NCI-H2107 treated with DMSO at 0.1 percent for 48 hours (cell line): ENCODE measurements at regions not wholly inside any gene's neighbourhood (a gene's known extent, or its start where the extent isn't known, plus 50 kb on each side); places are given as distances from the start of the nearest gene placed in this dataset.

Experiments used
- DNase-seq: peaks from one replicate; lab custom pipeline; 2025; ENCODE audit not compliant: unreplicated experiment; lab: John Stamatoyannopoulos, UW

DNA sequence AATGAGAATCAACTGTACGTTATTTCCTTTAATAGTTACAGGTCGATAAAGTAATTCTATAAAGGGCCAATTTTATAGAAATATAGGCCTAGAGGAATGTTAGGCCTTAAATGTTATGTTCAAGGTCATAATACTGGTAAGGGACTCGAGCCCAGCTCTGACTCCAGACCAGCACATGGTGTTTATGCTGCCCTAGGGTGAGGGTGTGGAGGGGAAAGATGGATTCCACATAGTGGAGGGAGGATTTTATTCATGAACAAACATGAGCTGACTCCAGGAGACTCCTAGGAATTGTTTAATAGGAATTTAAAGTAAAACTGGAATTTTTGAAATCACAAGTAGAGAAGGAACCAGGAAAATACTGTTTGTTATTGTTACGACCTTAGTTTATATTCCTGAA is 139.9 kb downstream of the LACC1 start:
- DNase-seq: no peak

DNA sequence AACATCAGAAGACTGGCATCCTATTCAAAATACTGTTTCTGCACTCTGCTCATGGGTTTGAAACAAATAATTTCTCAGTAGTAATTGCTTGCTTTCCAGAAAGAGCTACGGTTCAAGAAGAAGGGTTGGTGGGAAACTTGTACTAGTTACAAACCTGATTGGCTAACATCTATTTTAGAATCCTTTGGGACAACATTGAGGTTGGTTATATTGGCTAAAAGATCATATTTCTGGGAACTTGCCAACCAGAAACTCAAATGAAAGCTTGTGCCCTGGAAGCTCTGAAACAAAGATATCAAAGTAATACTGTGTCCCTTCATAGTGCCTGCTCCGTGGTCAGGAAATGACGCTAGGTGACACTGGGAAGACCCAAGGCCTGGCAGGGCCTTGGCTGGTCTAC is 141.7 kb downstream of the LACC1 start:
- DNase-seq: peak; percentile 83

GRCh38 chr13:44022196-44022595 is 142.5 kb downstream of the LACC1 start:
- no peak for DNase-seq

DNA sequence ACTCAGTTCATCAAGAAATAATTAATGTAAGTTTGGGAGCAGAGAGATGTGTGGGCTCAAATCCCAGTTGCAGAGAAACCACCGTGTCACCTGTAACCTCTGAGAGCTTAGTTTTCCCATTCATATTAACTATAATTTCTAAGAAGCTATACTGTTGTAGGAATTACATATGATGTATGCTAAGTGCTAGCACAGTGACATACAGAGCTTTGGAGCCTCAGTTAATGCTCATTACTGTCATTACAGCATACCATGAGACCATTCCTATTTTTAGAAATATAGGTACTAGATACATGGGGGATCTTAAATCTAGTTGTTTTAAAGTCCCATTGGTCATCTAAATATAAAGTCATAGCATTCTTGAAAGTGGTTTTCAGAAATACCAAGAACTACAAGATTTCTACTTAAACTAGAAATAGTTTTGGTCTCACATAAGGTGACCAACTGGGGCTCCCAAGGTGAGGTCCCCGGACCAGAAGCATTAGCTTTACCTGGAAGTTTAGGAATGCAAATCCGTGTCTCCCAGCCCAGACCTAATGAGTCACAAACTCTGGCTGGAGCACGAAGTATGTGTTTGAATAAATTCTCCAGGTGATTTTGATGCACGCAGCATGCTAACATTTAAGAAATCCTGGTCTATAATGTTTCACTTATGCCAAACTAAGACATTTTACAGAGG is 144.6 kb downstream of the LACC1 start:
- no peak for DNase-seq

DNA sequence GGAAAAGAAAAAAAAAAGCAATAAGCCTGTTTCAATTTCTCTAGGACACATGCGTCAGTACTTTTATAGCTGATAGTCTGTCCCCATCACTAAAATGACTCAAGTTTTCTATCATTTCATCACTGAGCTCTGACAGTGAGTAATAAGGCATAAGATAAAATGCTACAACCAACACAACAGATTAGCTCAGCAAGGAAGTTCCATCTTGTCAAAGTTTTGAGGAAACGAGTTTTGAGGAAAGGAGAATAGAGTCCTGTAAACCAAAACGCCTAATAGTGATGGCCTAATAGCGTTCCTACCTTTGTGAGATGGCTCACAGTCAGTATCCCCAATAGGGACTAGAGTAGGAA is 145.1 kb downstream of the LACC1 start:
- no peak for DNase-seq

DNA sequence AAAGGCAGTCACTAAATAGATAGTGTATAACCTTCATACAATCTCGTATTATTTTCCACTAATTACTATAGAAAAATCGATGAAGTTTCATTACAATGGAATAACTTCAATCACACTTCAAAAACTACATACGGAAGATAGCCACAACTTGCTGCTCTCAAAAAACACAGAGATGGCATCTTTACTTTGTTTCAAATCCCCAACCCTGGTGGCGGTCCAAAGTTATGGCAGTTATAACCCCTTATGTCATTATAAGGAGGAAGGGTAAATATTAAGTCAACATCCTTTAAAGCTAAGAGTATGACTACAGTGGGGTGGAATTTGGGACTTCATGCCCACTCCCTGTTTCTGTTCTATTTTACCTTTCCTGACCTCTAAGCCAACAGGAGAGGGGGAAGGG is 146.5 kb downstream of the LACC1 start:
- no peak for DNase-seq

GRCh38 chr13:44028734-44029133 is 149.0 kb downstream of the LACC1 start:
- no peak for DNase-seq

GRCh38 chr13:44030615-44031014 is 150.9 kb downstream of the LACC1 start:
- DNase-seq: no peak

- no peak for DNase-seq
Measured at GRCh38 chr13:44031555-44031954, 151.9 kb downstream of the LACC1 start.

DNA sequence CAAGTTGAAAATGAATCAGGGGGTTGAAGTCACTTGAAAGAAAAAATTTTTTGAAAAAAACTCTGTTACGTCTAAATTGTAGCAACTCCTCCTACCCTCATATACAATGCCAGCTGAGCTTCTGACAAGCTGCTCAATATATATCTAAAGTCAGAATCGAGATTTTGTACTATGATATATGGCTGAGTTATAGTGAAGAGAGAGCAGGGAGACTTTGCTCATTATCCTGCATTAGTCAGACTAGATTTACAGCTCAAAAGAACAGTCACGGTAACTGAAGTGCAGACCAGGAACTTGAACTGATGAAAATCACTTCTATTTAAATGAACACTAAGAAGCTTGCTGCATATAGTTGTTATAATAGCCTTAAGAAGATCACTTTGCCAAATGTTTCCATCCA is 153.1 kb downstream of the LACC1 start:
- no peak for DNase-seq

DNA sequence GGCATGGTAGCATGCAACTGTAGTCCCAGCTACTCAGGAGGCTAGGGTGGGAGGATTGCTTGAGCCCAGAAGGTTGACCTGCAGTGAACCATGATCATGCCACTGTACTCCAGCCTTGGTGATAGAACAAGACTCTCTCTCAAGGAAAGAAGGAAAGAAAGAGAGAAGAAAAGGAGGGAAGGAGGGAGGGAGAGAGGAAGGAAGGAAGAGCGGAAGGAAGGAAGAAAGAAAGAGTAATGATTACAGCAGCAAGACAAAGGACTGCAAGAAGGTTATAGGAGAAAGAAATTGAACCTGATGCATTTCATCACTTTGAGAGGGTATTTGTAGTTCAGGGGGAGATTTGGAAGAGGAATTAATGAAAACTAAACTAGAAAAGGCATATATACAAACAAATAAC is 155.7 kb downstream of the LACC1 start:
- DNase-seq: no peak

- DNase-seq: no peak
Measured at GRCh38 chr13:44040070-44040817, 160.5 kb downstream of the LACC1 start.

DNA sequence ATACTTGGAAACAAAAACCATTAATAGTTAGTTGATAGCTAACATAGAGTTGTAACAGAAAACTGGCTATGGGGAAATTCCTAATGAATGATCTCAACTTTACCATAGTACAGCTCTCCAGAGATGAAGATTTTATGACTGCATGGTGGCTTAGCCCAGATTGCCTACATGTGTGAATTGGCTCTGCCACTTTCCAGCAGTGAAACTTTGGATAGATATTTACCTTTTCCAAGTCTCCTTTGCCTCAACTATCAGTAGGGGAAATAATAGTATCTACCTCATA is 161.1 kb downstream of the LACC1 start:
- DNase-seq: no peak

- no peak for DNase-seq
Measured at GRCh38 chr13:44044547-44045179, 165.0 kb downstream of the LACC1 start.

- no peak for DNase-seq
Measured at GRCh38 chr13:44045180-44045562, 165.5 kb downstream of the LACC1 start.

DNA sequence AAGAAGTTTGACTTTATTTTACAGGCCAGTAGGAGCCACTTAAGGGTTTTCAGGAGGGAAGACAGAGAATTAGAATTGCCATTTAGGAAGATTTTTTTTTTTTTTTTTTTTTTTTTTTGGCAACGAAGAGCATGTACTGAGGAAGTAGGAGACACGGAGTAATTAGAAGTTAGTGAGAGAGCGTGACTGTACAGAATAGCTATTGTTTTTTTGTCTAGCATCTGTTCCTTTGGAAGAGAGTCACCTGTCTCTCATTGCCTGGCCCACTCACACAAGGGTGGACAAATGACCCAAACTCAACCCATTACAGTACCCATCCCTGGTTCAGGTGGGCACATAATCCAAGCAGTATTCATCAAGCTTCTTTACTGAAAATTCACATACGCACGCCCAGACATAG is 166.7 kb downstream of the LACC1 start:
- DNase-seq: no peak

GRCh38 chr13:44048326-44048725 is 168.6 kb downstream of the LACC1 start:
- DNase-seq: no peak

GRCh38 chr13:44049081-44049945 is 169.6 kb downstream of the LACC1 start:
- peak; percentile 41 for DNase-seq

DNA sequence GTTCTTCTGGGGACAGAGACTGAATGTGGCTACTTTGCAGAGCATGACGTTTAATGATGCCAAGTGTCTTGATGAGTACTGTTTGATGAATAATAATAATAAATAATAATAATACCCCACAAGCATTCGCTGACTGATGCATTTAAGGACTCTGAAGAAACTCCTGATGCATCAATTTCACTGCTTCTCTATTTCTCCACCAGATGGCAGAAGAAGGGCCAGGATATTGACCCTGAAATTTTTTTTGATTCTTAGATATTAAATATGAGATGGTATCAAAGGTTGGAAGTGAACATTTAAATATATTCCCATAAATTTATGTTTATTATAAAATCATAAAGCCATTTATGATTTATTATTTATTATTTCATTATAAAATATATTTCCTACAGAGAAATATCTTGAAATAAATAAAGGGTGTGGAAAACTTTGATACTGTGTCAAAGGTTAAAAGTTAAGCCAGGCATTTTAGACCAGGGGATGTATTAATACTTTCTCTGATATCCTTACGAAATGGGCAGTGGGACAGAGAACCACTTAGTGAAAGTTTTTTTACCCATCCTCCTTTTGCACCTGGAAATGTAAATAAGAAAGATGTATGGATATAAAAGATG is 170.9 kb downstream of the LACC1 start:
- peak; percentile 45 for DNase-seq

- no peak for DNase-seq
Measured at GRCh38 chr13:44051405-44051804, 171.7 kb downstream of the LACC1 start.

DNA sequence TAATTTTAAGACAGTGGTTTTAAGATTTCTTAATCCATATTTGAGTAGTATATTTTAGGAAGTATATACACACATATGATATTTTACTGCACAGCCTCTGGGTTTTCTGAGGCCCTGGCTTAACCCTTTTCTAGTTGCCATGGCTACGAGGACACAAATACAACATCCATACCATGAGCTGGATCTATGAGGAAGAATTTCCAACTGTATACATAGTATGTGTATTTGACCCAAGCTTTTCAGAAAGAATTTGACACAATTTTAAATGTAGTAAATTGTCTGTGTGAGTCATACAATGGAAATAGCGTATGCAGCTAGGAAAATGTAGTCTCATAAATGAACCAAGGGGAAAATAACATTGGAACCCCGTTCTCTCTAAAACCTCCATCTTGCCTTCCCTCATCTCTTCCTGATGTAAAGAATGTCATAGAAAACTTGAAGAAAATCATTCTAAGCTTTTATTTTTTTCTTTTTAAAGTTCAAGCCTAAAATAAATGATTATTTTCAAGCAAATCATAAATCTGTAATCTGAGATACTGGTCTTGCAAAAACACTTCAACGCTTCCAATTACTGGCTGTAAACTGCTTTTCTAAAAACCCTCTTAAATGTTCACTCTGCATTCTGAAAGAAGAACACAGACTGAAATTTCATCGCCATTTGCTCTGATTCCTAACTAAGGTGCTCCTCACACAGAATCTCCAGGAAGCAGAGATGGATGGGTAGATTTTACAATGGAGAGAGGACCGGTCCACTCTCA is 172.4 kb downstream of the LACC1 start:
- DNase-seq: no peak
